IMR-90 (cell line): ENCODE measurements at regions not wholly inside any gene's neighbourhood (a gene's known extent, or its start where the extent isn't known, plus 50 kb on each side); places are given as distances from the start of the nearest gene placed in this dataset.

Experiments used
- ATAC-seq: fragments of 200-7000 bp; cut with Tn5 transposase; 2 replicates; pipeline ENCODE4 v1.9.1; 2020; ENCODE audit warnings: low read depth, mild to moderate bottlenecking, moderate library complexity
- BruUV-seq: library from RNA; stranded (reverse); fragments of 400-500 nt; replicated peaks from 2 replicates; lab custom pipeline; 2021; lab: Mats Ljungman, UMichigan
- CTCF ChIA-PET: fragments of 300-600 bp; formaldehyde crosslinking; extraction: SDS; loops from one replicate; lab custom pipeline; 2021; ENCODE audit warnings: antibody characterized with exemption; lab: Yijun Ruan, JAX
- POLR2A ChIA-PET: fragments of 300-600 bp; sonication (Branson Sonifier 250); formaldehyde crosslinking; loops from one replicate; lab custom pipeline; 2022; ENCODE audit warnings: antibody characterized with exemption; ENCODE audit not compliant: unreplicated experiment; lab: Charles Lee
- DNase-seq: peaks from one replicate; pipeline ENCODE4 v3.0.0; 2013
- H2AFZ ChIP-seq: replicated peaks from 2 replicates; pipeline ENCODE3; 2013; ENCODE audit warnings: low read length, mild to moderate bottlenecking; ENCODE audit not compliant: poor library complexity
- H2AK5ac ChIP-seq: 2 replicates; pipeline ENCODE4 v1.6.1; 2013; ENCODE audit warnings: low read depth, low read length, inconsistent platforms
- H2AK9ac ChIP-seq: replicated peaks from 2 replicates; pipeline ENCODE3; 2013; ENCODE audit warnings: mild to moderate bottlenecking, low read depth, low read length, moderate library complexity; ENCODE audit not compliant: poor library complexity
- H2BK120ac ChIP-seq: 2 replicates; pipeline ENCODE4 v1.6.1; 2013; ENCODE audit warnings: low read depth, low read length, inconsistent platforms
- H2BK15ac ChIP-seq: 3 replicates; pipeline ENCODE4 v1.6.1; 2013; ENCODE audit warnings: low read depth, low read length, inconsistent platforms
- H2BK20ac ChIP-seq: 2 replicates; pipeline ENCODE4 v1.6.1; 2013; ENCODE audit warnings: low read depth, mild to moderate bottlenecking, inconsistent platforms, low read length, moderate library complexity
- H2BK5ac ChIP-seq: 2 replicates; pipeline ENCODE4 v1.6.1; 2013; ENCODE audit warnings: mild to moderate bottlenecking, low read depth, low read length, inconsistent platforms; ENCODE audit not compliant: poor library complexity, severe bottlenecking
- H3K14ac ChIP-seq: replicated peaks from 2 replicates; pipeline ENCODE4 v1.6.1; 2013; ENCODE audit warnings: low read depth, low read length, inconsistent platforms
- H3K18ac ChIP-seq: 2 replicates; pipeline ENCODE4 v1.6.1; 2013; ENCODE audit warnings: low read depth, low read length, control low read depth
- H3K23ac ChIP-seq: 2 replicates; pipeline ENCODE4 v1.6.1; 2013; ENCODE audit warnings: low read depth, low read length, inconsistent platforms
- H3K27ac ChIP-seq: 2 replicates; pipeline ENCODE4 v1.5.1; 2013; ENCODE audit warnings: mild to moderate bottlenecking, control low read depth, low read length; ENCODE audit not compliant: insufficient read depth
- H3K27me3 ChIP-seq: 2 replicates; pipeline ENCODE4 v1.6.1; 2013; ENCODE audit warnings: low read length; ENCODE audit not compliant: control insufficient read depth, insufficient read depth
- H3K36me3 ChIP-seq: 2 replicates; pipeline ENCODE4 v1.6.1; 2013; ENCODE audit warnings: low read length, mixed read lengths; ENCODE audit not compliant: control insufficient read depth, insufficient read depth
- H3K4ac ChIP-seq: 2 replicates; pipeline ENCODE4 v1.6.1; 2013; ENCODE audit warnings: low read depth, low read length, inconsistent platforms
- H3K4me1 ChIP-seq: 2 replicates; pipeline ENCODE4 v1.6.1; 2013; ENCODE audit warnings: low read length, mixed read lengths; ENCODE audit not compliant: control insufficient read depth, insufficient read depth
- H3K4me2 ChIP-seq: 2 replicates; pipeline ENCODE4 v1.6.1; 2013; ENCODE audit warnings: low read depth, mild to moderate bottlenecking, control low read depth, low read length, moderate library complexity
- H3K4me3 ChIP-seq: 2 replicates; pipeline ENCODE4 v1.5.1; 2013; ENCODE audit warnings: low read depth, mild to moderate bottlenecking, control low read depth, low read length, moderate library complexity; ENCODE audit not compliant: insufficient read depth
- H3K56ac ChIP-seq: 2 replicates; pipeline ENCODE4 v1.6.1; 2013; ENCODE audit warnings: low read length, inconsistent platforms; ENCODE audit not compliant: insufficient read depth; ENCODE audit errors: extremely low read depth
- H3K79me1 ChIP-seq, 2 experiments: 2 replicates each; pipeline ENCODE4 v1.6.1; 2013; ENCODE audit warnings: low read length in 2 of 2, inconsistent platforms in 1 of 2, low read depth in 1 of 2
- H3K9ac ChIP-seq: 2 replicates; pipeline ENCODE4 v1.6.1; 2013; ENCODE audit warnings: low read depth, low read length, control low read depth
- H3K9me1 ChIP-seq: 2 replicates; pipeline ENCODE4 v1.6.1; 2013; ENCODE audit warnings: low read length, inconsistent platforms; ENCODE audit not compliant: insufficient read depth
- H3K9me3 ChIP-seq: 2 replicates; pipeline ENCODE4 v1.6.1; 2013; ENCODE audit warnings: low read length; ENCODE audit not compliant: control insufficient read depth, insufficient read depth
- H4K20me1 ChIP-seq: 2 replicates; pipeline ENCODE4 v1.6.1; 2013; ENCODE audit warnings: low read length, inconsistent platforms; ENCODE audit not compliant: insufficient read depth
- H4K5ac ChIP-seq: 2 replicates; pipeline ENCODE4 v1.6.1; 2013; ENCODE audit warnings: mild to moderate bottlenecking, low read depth, low read length, control low read depth
- H4K8ac ChIP-seq, 2 experiments: 2 replicates each; pipeline ENCODE4 v1.6.1; 2013; ENCODE audit warnings: low read depth in 2 of 2, low read length in 2 of 2, control low read depth in 1 of 2, inconsistent platforms in 1 of 2
- H4K91ac ChIP-seq: 2 replicates; pipeline ENCODE4 v1.6.1; 2013; ENCODE audit warnings: low read depth, low read length, inconsistent platforms; ENCODE audit not compliant: insufficient read depth
- BHLHE40 ChIP-seq: fragments of 150-350 bp; IDR thresholded peaks from 2 replicates; pipeline ENCODE4 v1.6.1; 2016; ENCODE audit warnings: mild to moderate bottlenecking, low read depth, low read length
- CEBPB ChIP-seq: IDR thresholded peaks from 2 replicates; pipeline ENCODE4 v1.6.1; 2012; ENCODE audit warnings: low read depth, low read length, improper control_type of control experiment
- FOS ChIP-seq: fragments of 150-350 bp; IDR thresholded peaks from 2 replicates; pipeline ENCODE4 v1.6.1; 2016; ENCODE audit warnings: low read depth, low read length
- MAFK ChIP-seq: IDR thresholded peaks from 2 replicates; pipeline ENCODE4 v1.6.1; 2012; ENCODE audit warnings: low read depth, low read length, improper control_type of control experiment
- MXI1 ChIP-seq: IDR thresholded peaks from 2 replicates; pipeline ENCODE4 v1.6.1; 2012; ENCODE audit warnings: low read depth, mild to moderate bottlenecking, low read length, moderate library complexity, borderline replicate concordance
- NFE2L2 ChIP-seq: fragments of 150-350 bp; IDR thresholded peaks from 2 replicates; pipeline ENCODE4 v1.6.1; 2016; ENCODE audit warnings: low read depth, mild to moderate bottlenecking, low read length
- RCOR1 ChIP-seq: IDR thresholded peaks from 2 replicates; pipeline ENCODE4 v1.6.1; 2012; ENCODE audit warnings: mild to moderate bottlenecking, low read length, improper control_type of control experiment; ENCODE audit not compliant: insufficient replicate concordance
- WGBS, 2 experiments: methylation state at CpG; one replicate each; pipeline versions ENCODE4 v1.1.5 to v1.1.7; 2013; ENCODE audit warnings: missing lambda C conversion rate in 2 of 2; ENCODE audit not compliant: insufficient read length in 1 of 2; ENCODE audit errors: extremely low coverage in 2 of 2; 5-methylcytosine and 5-hydroxymethylcytosine counted together
- dilution Hi-C: fragments of 300-500 bp; cut with HindIII; formaldehyde crosslinking; loops from one replicate; pipeline ENCODE4 v1.14.3; 2018; ENCODE audit warnings: low sequenced_read_pairs; ENCODE audit not compliant: unreplicated experiment
- in situ Hi-C: fragments of 300-500 bp; cut with MboI; formaldehyde crosslinking; loops from 3 replicates; pipeline ENCODE4 v1.14.3; 2019; ENCODE audit warnings: low sequenced_read_pairs, inconsistent platforms, mixed read lengths
- intact Hi-C: fragments of 100-400 bp; cut with micrococcal nuclease; formaldehyde crosslinking; loops from 2 replicates; pipeline ENCODE4 v1.10.0; 2022

GRCh38 chr5:165173651-165174050 lies 1668.2 kb downstream of the MAT2B start:
- Histone ChIP-seq H3K18ac (no peak overlapping the region), H4K8ac (no peak overlapping the region), H3K4me1 (no peaks in the 10 kb centered on the region), H3K14ac (no peak overlapping the region), H3K27me3 (no peaks in the 10 kb centered on the region), H3K4me3 (no peak overlapping the region), H3K36me3 (no peaks in the 10 kb centered on the region), H3K56ac (no peak overlapping the region), H3K4ac (no peak overlapping the region), H2BK20ac (no peak overlapping the region), H3K27ac (no peak overlapping the region), H2AK9ac (no peak overlapping the region), H3K9ac (no peak overlapping the region), H3K9me1 (no peaks in the 10 kb centered on the region), H2BK5ac (no peak overlapping the region), H3K23ac (no peak overlapping the region), H3K9me3 (no peaks in the 10 kb centered on the region), H3K79me1 (no peaks in the 10 kb centered on the region), H2AK5ac (no peak overlapping the region), H4K20me1 (no peaks in the 10 kb centered on the region), H3K4me2 (no peak overlapping the region), H4K91ac (no peak overlapping the region), H2AFZ (no peak overlapping the region), H2BK15ac (no peak overlapping the region), H2BK120ac (no peak overlapping the region), H4K5ac (no peak overlapping the region)
- no peak for TF ChIP-seq BHLHE40
- TF ChIP-seq CEBPB: no peak
- no peak for TF ChIP-seq RCOR1
- no peak for TF ChIP-seq FOS
- TF ChIP-seq NFE2L2: no peak
- TF ChIP-seq MAFK: no peak
- TF ChIP-seq MXI1: no peak
- DNase-seq (no peak), ATAC-seq (no peak)
- no CpG with 5 or more reads among the region's 2 CpGs for WGBS, 2 experiments
- dilution Hi-C loops (no loop called here), intact Hi-C loops (no loop called here), in situ Hi-C loops (no loop called here)
- no TSS peak for BruUV-seq
- ChIA-PET POLR2A (no interaction called here), CTCF (no interaction called here)
